ENCODE measurements at regions not wholly inside any gene's neighbourhood (a gene's known extent, or its start where the extent isn't known, plus 50 kb on each side); places are given as distances from the start of the nearest gene placed in this dataset.

DNA sequence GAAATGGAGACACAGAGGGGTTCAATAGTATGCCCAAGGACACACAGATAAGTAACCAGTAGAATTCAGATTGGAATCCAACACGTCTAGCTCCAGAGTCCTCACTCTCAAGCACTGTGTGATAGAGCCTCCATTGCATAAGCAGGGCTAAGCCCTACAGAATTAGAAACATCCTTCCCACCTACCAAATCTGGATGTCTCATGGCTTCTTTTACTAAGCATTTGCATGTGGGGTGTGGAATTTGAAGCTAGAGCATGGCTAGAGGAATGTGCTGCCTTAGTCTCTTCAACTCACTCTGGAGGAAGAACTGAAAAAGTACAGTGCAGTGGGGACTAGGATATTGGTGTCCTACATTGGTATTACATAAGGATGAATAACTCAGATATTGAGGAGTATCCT lies 119.4 kb downstream of the MFAP3L start:
- no peak for DNase-seq
- H3K27ac ChIP-seq, result no peak overlapping the region
- intact Hi-C loops (cut with DNase I; ENCODE audit: low total_unique reads), result no loop called here
- H3K36me3 ChIP-seq, result no peaks in the 10 kb centered on the region
- no peak overlapping the region for H3K4me3 ChIP-seq
- H3K4me1 ChIP-seq, result no peaks in the 10 kb centered on the region
- no peaks in the 10 kb centered on the region for H3K27me3 ChIP-seq
- H3K9me3 ChIP-seq, result no peaks in the 10 kb centered on the region
- no peak for TF ChIP-seq POLR2A (IDR thresholded peaks at IDR 0.05)
- TF ChIP-seq, protein P1, sequence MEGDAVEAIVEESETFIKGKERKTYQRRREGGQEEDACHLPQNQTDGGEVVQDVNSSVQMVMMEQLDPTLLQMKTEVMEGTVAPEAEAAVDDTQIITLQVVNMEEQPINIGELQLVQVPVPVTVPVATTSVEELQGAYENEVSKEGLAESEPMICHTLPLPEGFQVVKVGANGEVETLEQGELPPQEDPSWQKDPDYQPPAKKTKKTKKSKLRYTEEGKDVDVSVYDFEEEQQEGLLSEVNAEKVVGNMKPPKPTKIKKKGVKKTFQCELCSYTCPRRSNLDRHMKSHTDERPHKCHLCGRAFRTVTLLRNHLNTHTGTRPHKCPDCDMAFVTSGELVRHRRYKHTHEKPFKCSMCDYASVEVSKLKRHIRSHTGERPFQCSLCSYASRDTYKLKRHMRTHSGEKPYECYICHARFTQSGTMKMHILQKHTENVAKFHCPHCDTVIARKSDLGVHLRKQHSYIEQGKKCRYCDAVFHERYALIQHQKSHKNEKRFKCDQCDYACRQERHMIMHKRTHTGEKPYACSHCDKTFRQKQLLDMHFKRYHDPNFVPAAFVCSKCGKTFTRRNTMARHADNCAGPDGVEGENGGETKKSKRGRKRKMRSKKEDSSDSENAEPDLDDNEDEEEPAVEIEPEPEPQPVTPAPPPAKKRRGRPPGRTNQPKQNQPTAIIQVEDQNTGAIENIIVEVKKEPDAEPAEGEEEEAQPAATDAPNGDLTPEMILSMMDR (IDR thresholded peaks at IDR 0.05), result no peak

DNA sequence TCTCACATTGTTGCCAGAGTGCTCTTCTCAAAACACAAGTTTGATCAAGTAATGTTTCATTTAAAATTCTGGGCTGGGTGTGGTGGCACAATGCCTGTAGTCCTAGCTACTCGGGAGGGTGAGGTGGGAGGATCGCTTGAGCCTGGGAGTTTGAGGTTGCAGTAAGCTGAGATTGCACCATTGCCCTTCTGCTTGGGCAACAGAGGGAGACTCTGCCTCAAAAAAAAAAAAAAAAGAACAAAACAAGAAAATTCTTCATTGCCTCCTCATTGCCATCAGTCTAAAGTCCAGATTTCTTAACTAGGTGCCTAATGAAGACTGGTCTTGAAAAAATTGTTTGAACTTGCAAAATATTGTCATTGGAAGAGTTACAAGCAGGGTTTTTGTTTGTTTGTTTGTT lies 120.1 kb downstream of the MFAP3L start:
- TF ChIP-seq, protein P1 (IDR thresholded peaks at IDR 0.05), result no peak
- TF ChIP-seq POLR2A (IDR thresholded peaks at IDR 0.05), result no peak
- intact Hi-C loops (cut with DNase I; ENCODE audit: low total_unique reads), result no loop called here
- no peaks in the 10 kb centered on the region for H3K4me1 ChIP-seq
- H3K4me3 ChIP-seq, result no peak overlapping the region
- no peak overlapping the region for H3K27ac ChIP-seq
- no peaks in the 10 kb centered on the region for H3K36me3 ChIP-seq
- H3K9me3 ChIP-seq, result no peaks in the 10 kb centered on the region
- H3K27me3 ChIP-seq, result no peaks in the 10 kb centered on the region
- no peak for DNase-seq

DNA sequence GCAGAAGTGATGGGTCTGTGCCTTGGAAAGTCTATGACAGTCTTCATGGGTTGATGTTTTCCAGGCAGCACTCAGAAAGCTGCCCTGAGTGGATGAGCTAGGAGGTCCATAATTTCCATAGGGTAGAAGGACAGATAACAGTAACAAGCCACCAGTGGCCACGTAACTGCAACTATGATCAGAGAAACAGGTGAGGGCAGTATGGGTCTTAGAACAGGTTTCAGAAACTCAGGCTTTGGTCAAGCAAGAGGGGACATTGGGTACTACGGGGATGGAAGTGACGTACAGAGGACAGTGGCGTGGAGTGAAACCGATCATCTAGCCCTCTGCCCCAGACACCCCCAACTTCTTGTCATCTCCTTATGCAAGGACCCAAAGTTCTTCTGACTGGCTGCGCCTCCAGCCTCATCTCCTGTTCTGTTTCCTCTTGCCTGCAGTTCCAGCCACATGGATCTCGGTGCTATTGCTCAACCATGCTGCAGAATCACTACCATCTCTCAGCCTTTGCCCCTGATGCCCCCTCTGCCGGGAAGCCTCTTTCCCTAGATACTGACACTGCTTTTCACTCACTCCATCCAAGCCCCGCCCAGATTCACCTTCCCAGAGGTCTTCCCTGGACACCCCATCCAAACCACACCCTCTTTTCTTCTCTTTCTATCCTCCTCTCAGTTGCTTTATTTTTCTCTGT lies 123.4 kb downstream of the MFAP3L start:
- intact Hi-C loops (cut with DNase I; ENCODE audit: low total_unique reads), result no loop called here
- TF ChIP-seq, protein P1 (IDR thresholded peaks at IDR 0.05), result no peak
- TF ChIP-seq POLR2A (IDR thresholded peaks at IDR 0.05), result no peak
- Histone ChIP-seq H3K27me3 (no peaks in the 10 kb centered on the region), H3K4me1 (no peaks in the 10 kb centered on the region), H3K9me3 (no peaks in the 10 kb centered on the region), H3K4me3 (no peak overlapping the region), H3K36me3 (no peaks in the 10 kb centered on the region), H3K27ac (no peak overlapping the region)
- DNase-seq, result no peak

DNA sequence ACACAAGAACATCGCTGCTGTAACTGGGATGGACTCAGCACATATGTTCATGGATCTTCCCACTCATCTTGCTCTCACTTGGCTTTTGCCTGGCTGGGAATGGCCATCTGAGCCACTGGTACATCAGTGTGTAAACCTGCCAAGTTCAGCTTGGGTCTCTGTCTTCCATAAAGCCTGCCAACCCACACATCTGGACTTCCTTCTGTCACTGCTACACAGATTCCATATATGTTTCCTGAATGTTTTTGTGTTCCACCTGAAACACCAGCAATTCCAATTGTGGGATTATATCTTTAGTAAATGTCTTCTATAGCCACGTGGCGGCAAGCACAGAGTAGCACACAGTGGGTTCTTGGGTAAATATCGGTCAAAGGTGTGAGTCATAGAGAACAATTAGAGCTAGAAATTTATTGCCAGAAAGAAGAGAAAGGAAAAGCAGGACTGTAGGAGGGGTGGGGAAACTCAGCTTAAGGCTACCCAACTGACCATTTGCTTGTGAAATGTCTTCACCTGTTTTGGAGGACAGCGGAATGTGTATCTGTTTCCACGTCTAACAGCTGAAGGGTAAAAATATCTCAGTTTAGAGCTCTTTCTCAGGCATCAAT lies 125.9 kb downstream of the MFAP3L start:
- no peak for DNase-seq
- Histone ChIP-seq H3K36me3 (no peaks in the 10 kb centered on the region), H3K27ac (no peak overlapping the region), H3K4me3 (no peak overlapping the region), H3K9me3 (no peaks in the 10 kb centered on the region), H3K4me1 (no peaks in the 10 kb centered on the region), H3K27me3 (no peaks in the 10 kb centered on the region)
- no peak for TF ChIP-seq POLR2A (IDR thresholded peaks at IDR 0.05)
- intact Hi-C loops (cut with DNase I; ENCODE audit: low total_unique reads), result no loop called here

DNA sequence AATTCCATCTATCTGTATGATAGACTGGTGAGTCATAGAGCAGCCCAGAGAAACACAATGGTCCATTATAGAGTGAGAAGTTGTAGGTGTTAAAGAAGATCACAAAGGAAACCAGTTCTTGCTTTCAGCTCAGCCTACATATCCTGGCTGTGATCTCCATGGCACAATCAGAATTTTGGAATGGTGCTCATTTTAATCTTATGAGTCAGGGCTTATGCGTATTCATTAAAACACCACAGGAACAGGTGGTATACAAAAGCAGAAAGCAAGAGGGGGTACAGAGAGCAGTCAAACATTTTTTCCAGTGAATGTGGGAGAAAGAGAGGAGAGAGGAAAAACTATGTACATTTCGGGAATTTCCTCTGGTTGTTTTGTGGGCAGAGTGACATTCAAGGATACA lies 126.9 kb downstream of the MFAP3L start:
- intact Hi-C loops (cut with DNase I; ENCODE audit: low total_unique reads), result no loop called here

More for the DNA sequence above, 126.9 kb downstream of the MFAP3L start:
- Histone ChIP-seq H3K27ac (no peak overlapping the region), H3K27me3 (no peaks in the 10 kb centered on the region), H3K4me1 (no peaks in the 10 kb centered on the region), H3K4me3 (no peak overlapping the region), H3K9me3 (no peaks in the 10 kb centered on the region), H3K36me3 (no peaks in the 10 kb centered on the region)
- TF ChIP-seq, protein P1 (IDR thresholded peaks at IDR 0.05), result no peak
- TF ChIP-seq POLR2A (IDR thresholded peaks at IDR 0.05), result no peak
- no peak for DNase-seq
